ENCODE measurements at regions not wholly inside any gene's neighbourhood (a gene's known extent, or its start where the extent isn't known, plus 50 kb on each side); places are given as distances from the start of the nearest gene placed in this dataset.

DNA sequence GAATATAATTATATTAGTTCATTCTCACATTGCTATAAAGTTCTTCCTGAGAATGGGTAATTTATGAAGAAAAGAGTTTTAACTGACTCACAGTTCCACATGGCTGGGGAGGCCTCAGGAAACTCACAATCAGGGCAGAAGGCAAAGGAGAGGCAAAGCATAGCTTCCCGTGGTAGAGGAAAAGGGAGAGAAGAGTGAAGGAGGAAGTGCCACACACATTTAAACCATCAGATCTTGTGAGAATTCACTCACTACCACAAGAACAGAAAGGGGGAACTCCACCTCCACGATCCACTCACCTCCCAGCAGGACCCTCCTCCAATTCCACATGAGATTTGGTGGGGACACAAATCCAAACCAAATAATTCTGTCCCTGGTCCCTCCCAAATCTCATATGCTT, 773.4 kb upstream of the INTU start:
- Histone ChIP-seq H3F3A (ENCODE audit: control insufficient read depth, insufficient read depth) (peaks cover 1% of the 10 kb centered on the region; the same call in 1 of the 2 replicates), H3K9me2 (replicated peaks; ENCODE audit: control insufficient read depth, low read length) (no peaks in the 10 kb centered on the region), H3K36me3 (ENCODE audit: control insufficient read depth, low read length) (no peaks in the 10 kb centered on the region), H3K9me3 (ENCODE audit: control insufficient read depth, insufficient read depth, low read length) (no peaks in the 10 kb centered on the region), H3K27me3 (ENCODE audit: control insufficient read depth, low read length) (no peaks in the 10 kb centered on the region), H4K20me1 (ENCODE audit: control insufficient read depth, insufficient read depth, low read depth, low read length) (no peaks in the 10 kb centered on the region), H3K27ac (ENCODE audit: low read depth, low read length) (no peak overlapping the region), H3K79me2 (ENCODE audit: control insufficient read depth, low read length) (no peaks in the 10 kb centered on the region), H3K4me1 (ENCODE audit: control insufficient read depth, low read length) (peaks cover 5% of the 10 kb centered on the region), H3K4me2 (ENCODE audit: low read length) (no peak overlapping the region), H3K4me3 (ENCODE audit: low read length) (no peak overlapping the region)
- TF ChIP-seq, protein P1, sequence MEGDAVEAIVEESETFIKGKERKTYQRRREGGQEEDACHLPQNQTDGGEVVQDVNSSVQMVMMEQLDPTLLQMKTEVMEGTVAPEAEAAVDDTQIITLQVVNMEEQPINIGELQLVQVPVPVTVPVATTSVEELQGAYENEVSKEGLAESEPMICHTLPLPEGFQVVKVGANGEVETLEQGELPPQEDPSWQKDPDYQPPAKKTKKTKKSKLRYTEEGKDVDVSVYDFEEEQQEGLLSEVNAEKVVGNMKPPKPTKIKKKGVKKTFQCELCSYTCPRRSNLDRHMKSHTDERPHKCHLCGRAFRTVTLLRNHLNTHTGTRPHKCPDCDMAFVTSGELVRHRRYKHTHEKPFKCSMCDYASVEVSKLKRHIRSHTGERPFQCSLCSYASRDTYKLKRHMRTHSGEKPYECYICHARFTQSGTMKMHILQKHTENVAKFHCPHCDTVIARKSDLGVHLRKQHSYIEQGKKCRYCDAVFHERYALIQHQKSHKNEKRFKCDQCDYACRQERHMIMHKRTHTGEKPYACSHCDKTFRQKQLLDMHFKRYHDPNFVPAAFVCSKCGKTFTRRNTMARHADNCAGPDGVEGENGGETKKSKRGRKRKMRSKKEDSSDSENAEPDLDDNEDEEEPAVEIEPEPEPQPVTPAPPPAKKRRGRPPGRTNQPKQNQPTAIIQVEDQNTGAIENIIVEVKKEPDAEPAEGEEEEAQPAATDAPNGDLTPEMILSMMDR (IDR thresholded peaks at IDR 0.05; ENCODE audit: low read depth, low read length, poor library complexity, severe bottlenecking) = no peak
- TF ChIP-seq EZH2phosphoT487 (IDR thresholded peaks at IDR 0.05; ENCODE audit: borderline replicate concordance, low read length) = no peak

DNA sequence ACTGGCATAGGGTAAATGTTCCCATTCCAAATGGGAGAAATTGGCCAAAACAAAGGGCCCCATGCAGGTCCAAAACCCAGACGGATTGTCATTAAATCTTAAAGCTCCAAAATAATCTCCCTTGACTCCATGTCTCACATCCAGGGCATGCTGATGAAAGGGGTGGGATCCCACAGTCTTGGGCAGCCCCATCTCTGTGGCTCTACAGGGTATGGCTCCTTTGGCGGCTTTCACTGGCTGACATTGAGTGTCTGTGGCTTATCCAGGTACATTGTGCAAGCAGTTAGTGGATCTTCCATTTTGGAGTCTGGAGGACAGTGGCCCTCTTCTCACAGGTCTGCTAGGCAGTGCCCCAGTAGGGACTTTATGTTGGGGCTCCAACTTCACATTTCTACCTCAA, 772.9 kb upstream of the INTU start:
- H3K27me3 ChIP-seq (ENCODE audit: control insufficient read depth, low read length) = no peaks in the 10 kb centered on the region
- H3K9me3 ChIP-seq (ENCODE audit: control insufficient read depth, insufficient read depth, low read length) = no peaks in the 10 kb centered on the region
- H3F3A ChIP-seq (ENCODE audit: control insufficient read depth, insufficient read depth) = no peaks in the 10 kb centered on the region
- no peak overlapping the region for H3K4me2 ChIP-seq (ENCODE audit: low read length)
- H3K36me3 ChIP-seq (ENCODE audit: control insufficient read depth, low read length) = no peaks in the 10 kb centered on the region
- H4K20me1 ChIP-seq (ENCODE audit: control insufficient read depth, insufficient read depth, low read depth, low read length) = no peaks in the 10 kb centered on the region
- no peaks in the 10 kb centered on the region for H3K9me2 ChIP-seq (replicated peaks; ENCODE audit: control insufficient read depth, low read length)
- no peaks in the 10 kb centered on the region for H3K79me2 ChIP-seq (ENCODE audit: control insufficient read depth, low read length)
- TF ChIP-seq, protein P1 (IDR thresholded peaks at IDR 0.05; ENCODE audit: low read depth, low read length, poor library complexity, severe bottlenecking) = no peak
- TF ChIP-seq EZH2phosphoT487 (IDR thresholded peaks at IDR 0.05; ENCODE audit: borderline replicate concordance, low read length) = no peak
- H3K27ac ChIP-seq (ENCODE audit: low read depth, low read length) = no peak overlapping the region
- H3K4me3 ChIP-seq (ENCODE audit: low read length) = no peak overlapping the region
- peaks cover under 1% of the 10 kb centered on the region for H3K4me1 ChIP-seq (ENCODE audit: control insufficient read depth, low read length)

DNA sequence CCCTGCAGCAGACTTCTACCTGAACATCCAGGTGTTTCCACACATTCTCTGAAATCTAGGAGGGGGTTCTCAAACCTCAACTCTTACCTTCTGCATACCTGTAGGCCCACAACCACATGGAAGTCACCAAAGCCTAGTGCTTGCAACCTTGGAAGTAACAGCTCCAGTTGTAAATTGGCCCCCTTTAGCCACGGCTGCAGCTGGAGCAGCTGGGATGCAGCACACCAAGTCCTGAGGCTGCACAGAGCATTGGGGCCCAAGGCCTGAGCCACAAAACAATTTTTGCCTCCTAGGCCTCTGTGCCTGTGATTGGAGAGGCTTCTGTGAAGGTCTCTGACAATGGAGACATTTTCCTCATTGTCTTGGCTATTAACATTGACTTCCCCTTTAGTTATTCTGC, 772.4 kb upstream of the INTU start:
- Histone ChIP-seq H3K79me2 (ENCODE audit: control insufficient read depth, low read length) (no peaks in the 10 kb centered on the region), H3K36me3 (ENCODE audit: control insufficient read depth, low read length) (no peaks in the 10 kb centered on the region), H3F3A (ENCODE audit: control insufficient read depth, insufficient read depth) (no peaks in the 10 kb centered on the region), H3K27ac (ENCODE audit: low read depth, low read length) (no peak overlapping the region), H3K4me1 (ENCODE audit: control insufficient read depth, low read length) (no peaks in the 10 kb centered on the region), H3K27me3 (ENCODE audit: control insufficient read depth, low read length) (no peaks in the 10 kb centered on the region), H4K20me1 (ENCODE audit: control insufficient read depth, insufficient read depth, low read depth, low read length) (no peaks in the 10 kb centered on the region), H3K4me2 (ENCODE audit: low read length) (no peak overlapping the region), H3K9me2 (replicated peaks; ENCODE audit: control insufficient read depth, low read length) (no peaks in the 10 kb centered on the region), H3K4me3 (ENCODE audit: low read length) (no peak overlapping the region), H3K9me3 (ENCODE audit: control insufficient read depth, insufficient read depth, low read length) (no peaks in the 10 kb centered on the region)
- TF ChIP-seq, protein P1 (IDR thresholded peaks at IDR 0.05; ENCODE audit: low read depth, low read length, poor library complexity, severe bottlenecking) = no peak
- TF ChIP-seq EZH2phosphoT487 (IDR thresholded peaks at IDR 0.05; ENCODE audit: borderline replicate concordance, low read length) = no peak

DNA sequence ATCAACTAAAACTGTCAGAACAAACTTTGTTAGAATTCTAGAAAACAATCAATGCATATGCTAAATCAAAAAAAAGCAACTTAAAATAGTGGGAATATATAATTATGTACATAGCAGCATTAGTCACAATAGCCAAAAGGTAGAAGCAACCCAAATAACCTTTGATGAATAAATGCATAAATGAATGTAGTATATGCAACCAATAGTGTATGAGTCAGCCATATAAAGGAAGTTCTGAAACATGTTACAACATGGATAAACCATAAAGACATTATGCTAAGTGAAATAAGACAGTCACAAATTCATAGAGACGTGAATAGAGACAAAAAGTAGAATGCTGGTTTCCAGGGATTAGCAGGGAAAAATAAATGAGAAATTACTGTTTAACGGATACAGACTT, 762.8 kb upstream of the INTU start:
- no peaks in the 10 kb centered on the region for H3F3A ChIP-seq (ENCODE audit: control insufficient read depth, insufficient read depth)
- no peak for TF ChIP-seq EZH2phosphoT487 (IDR thresholded peaks at IDR 0.05; ENCODE audit: borderline replicate concordance, low read length)
- TF ChIP-seq, protein P1 (IDR thresholded peaks at IDR 0.05; ENCODE audit: low read depth, low read length, poor library complexity, severe bottlenecking) = no peak
- peaks cover 7% of the 10 kb centered on the region; the same call in 1 of the 2 replicates for H3K9me3 ChIP-seq (ENCODE audit: control insufficient read depth, insufficient read depth, low read length)
- no peaks in the 10 kb centered on the region for H3K79me2 ChIP-seq (ENCODE audit: control insufficient read depth, low read length)
- H4K20me1 ChIP-seq (ENCODE audit: control insufficient read depth, insufficient read depth, low read depth, low read length) = no peaks in the 10 kb centered on the region
- peaks cover 7% of the 10 kb centered on the region for H3K4me1 ChIP-seq (ENCODE audit: control insufficient read depth, low read length)
- H3K27me3 ChIP-seq (ENCODE audit: control insufficient read depth, low read length) = no peaks in the 10 kb centered on the region
- H3K4me3 ChIP-seq (ENCODE audit: low read length) = no peak overlapping the region
- no peak overlapping the region for H3K4me2 ChIP-seq (ENCODE audit: low read length)
- no peaks in the 10 kb centered on the region for H3K36me3 ChIP-seq (ENCODE audit: control insufficient read depth, low read length)
- no peaks in the 10 kb centered on the region for H3K9me2 ChIP-seq (replicated peaks; ENCODE audit: control insufficient read depth, low read length)
- no peak overlapping the region for H3K27ac ChIP-seq (ENCODE audit: low read depth, low read length)
